ENCODE measurements at regions not wholly inside any gene's neighbourhood (a gene's known extent, or its start where the extent isn't known, plus 50 kb on each side); places are given as distances from the start of the nearest gene placed in this dataset.

- Histone ChIP-seq H3K36me3 (ENCODE audit: control insufficient read depth, insufficient read depth, low read length) (no peaks in the 10 kb centered on the region), H3K27me3 (replicated peaks; ENCODE audit: control insufficient read depth, insufficient read depth, low read length) (no peaks in the 10 kb centered on the region), H3K4me3 (replicated peaks; ENCODE audit: low read depth, low read length) (no peak overlapping the region)
- no peak for TF ChIP-seq CTCF (IDR thresholded peaks at IDR 0.05; ENCODE audit: insufficient read depth, low read length, poor library complexity, severe bottlenecking)
- DNase-seq (ENCODE audit: extremely low read depth, insufficient read length), result no peak
These were observed 106.2 kb downstream of the TMCO5A start for GRCh38 chr15:38040615-38041014.

GRCh38 chr15:38041576-38041975, 107.1 kb downstream of the TMCO5A start:
- Histone ChIP-seq H3K36me3 (ENCODE audit: control insufficient read depth, insufficient read depth, low read length) (no peaks in the 10 kb centered on the region), H3K27me3 (replicated peaks; ENCODE audit: control insufficient read depth, insufficient read depth, low read length) (no peaks in the 10 kb centered on the region), H3K4me3 (replicated peaks; ENCODE audit: low read depth, low read length) (no peak overlapping the region)
- no peak for DNase-seq (ENCODE audit: extremely low read depth, insufficient read length)
- TF ChIP-seq CTCF (IDR thresholded peaks at IDR 0.05; ENCODE audit: insufficient read depth, low read length, poor library complexity, severe bottlenecking), result no peak

GRCh38 chr15:38042211-38042610, 107.8 kb downstream of the TMCO5A start:
- TF ChIP-seq CTCF (IDR thresholded peaks at IDR 0.05; ENCODE audit: insufficient read depth, low read length, poor library complexity, severe bottlenecking), result no peak
- no peak overlapping the region for H3K4me3 ChIP-seq (replicated peaks; ENCODE audit: low read depth, low read length)
- DNase-seq (ENCODE audit: extremely low read depth, insufficient read length), result no peak
- no peaks in the 10 kb centered on the region for H3K36me3 ChIP-seq (ENCODE audit: control insufficient read depth, insufficient read depth, low read length)
- no peaks in the 10 kb centered on the region for H3K27me3 ChIP-seq (replicated peaks; ENCODE audit: control insufficient read depth, insufficient read depth, low read length)

GRCh38 chr15:38042707-38043445, 108.4 kb downstream of the TMCO5A start:
- Histone ChIP-seq H3K27me3 (replicated peaks; ENCODE audit: control insufficient read depth, insufficient read depth, low read length) (no peaks in the 10 kb centered on the region), H3K4me3 (replicated peaks; ENCODE audit: low read depth, low read length) (no peak overlapping the region), H3K36me3 (ENCODE audit: control insufficient read depth, insufficient read depth, low read length) (no peaks in the 10 kb centered on the region)
- DNase-seq (ENCODE audit: extremely low read depth, insufficient read length), result no peak
- no peak for TF ChIP-seq CTCF (IDR thresholded peaks at IDR 0.05; ENCODE audit: insufficient read depth, low read length, poor library complexity, severe bottlenecking)

- DNase-seq (ENCODE audit: extremely low read depth, insufficient read length), result no peak
- TF ChIP-seq CTCF (IDR thresholded peaks at IDR 0.05; ENCODE audit: insufficient read depth, low read length, poor library complexity, severe bottlenecking), result no peak
- Histone ChIP-seq H3K36me3 (ENCODE audit: control insufficient read depth, insufficient read depth, low read length) (no peaks in the 10 kb centered on the region), H3K4me3 (replicated peaks; ENCODE audit: low read depth, low read length) (no peak overlapping the region), H3K27me3 (replicated peaks; ENCODE audit: control insufficient read depth, insufficient read depth, low read length) (no peaks in the 10 kb centered on the region)
These were observed 112.0 kb downstream of the TMCO5A start for GRCh38 chr15:38046257-38047051.

Measured in GM06990 (cell line).